ENCODE measurements at regions not wholly inside any gene's neighbourhood (a gene's known extent, or its start where the extent isn't known, plus 50 kb on each side); places are given as distances from the start of the nearest gene placed in this dataset.
"Not testable (repeated sequence)": the region's sequence is repeated elsewhere in the genome, so short reads cannot be mapped to it uniquely, and the experiment has no call there.

DNA sequence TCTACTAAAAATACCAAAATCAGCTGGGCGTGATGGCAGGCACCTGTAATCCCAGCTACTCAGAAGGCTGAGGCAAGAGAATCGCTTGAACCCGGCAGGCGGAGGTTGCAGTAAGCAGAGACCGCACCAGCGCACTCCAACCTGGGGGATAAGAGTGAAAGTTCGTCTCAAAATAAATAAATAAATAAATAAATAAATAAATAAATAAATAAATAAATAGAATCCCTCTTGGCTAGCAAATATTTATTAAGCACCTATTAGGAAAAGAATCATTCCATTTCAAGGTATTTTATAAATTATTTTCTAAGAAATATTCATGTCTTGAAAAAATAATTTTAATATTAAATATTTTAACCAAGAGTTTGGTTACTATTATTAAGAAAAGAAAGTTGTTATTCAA lies 1539.2 kb upstream of the SLC10A2 start:
- TF ChIP-seq, protein P1, sequence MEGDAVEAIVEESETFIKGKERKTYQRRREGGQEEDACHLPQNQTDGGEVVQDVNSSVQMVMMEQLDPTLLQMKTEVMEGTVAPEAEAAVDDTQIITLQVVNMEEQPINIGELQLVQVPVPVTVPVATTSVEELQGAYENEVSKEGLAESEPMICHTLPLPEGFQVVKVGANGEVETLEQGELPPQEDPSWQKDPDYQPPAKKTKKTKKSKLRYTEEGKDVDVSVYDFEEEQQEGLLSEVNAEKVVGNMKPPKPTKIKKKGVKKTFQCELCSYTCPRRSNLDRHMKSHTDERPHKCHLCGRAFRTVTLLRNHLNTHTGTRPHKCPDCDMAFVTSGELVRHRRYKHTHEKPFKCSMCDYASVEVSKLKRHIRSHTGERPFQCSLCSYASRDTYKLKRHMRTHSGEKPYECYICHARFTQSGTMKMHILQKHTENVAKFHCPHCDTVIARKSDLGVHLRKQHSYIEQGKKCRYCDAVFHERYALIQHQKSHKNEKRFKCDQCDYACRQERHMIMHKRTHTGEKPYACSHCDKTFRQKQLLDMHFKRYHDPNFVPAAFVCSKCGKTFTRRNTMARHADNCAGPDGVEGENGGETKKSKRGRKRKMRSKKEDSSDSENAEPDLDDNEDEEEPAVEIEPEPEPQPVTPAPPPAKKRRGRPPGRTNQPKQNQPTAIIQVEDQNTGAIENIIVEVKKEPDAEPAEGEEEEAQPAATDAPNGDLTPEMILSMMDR (IDR thresholded peaks at IDR 0.05; ENCODE audit: low read depth, low read length, poor library complexity, severe bottlenecking), result not testable (repeated sequence)
- not testable (repeated sequence) for TF ChIP-seq EZH2phosphoT487 (IDR thresholded peaks at IDR 0.05; ENCODE audit: borderline replicate concordance, low read length)
